Tibial nerve (tissue), 4 donors: ENCODE measurements at regions not wholly inside any gene's neighbourhood (a gene's known extent, or its start where the extent isn't known, plus 50 kb on each side); places are given as distances from the start of the nearest gene placed in this dataset.

Experiments used
- EP300 ChIP-seq, 2 donors: sonication (generic); formaldehyde crosslinking; IDR thresholded peaks; one replicate each; pipeline ENCODE4 v1.6.1; 2017; ENCODE audit warnings: antibody characterized with exemption in 2 of 2, mild to moderate bottlenecking in 1 of 2
- POLR2A ChIP-seq, 2 donors: fragments of 450-650 bp; IDR thresholded peaks; one replicate each; pipeline ENCODE4 v1.6.1; 2017; ENCODE audit warnings: antibody characterized with exemption in 2 of 2, mild to moderate bottlenecking in 2 of 2, moderate library complexity in 2 of 2
- TF ChIP-seq, protein P1 (sequence below), 5 experiments: fragments of 200-600 bp in 3 of 5; fragments of 450-650 bp in 2 of 5; sonication (generic) in 3 of 5; IDR thresholded peaks; one replicate each; pipeline ENCODE4 v1.5.1; 2016 to 2019; ENCODE audit warnings: antibody characterized with exemption in 5 of 5, mild to moderate bottlenecking in 3 of 5, moderate library complexity in 2 of 5

DNA sequence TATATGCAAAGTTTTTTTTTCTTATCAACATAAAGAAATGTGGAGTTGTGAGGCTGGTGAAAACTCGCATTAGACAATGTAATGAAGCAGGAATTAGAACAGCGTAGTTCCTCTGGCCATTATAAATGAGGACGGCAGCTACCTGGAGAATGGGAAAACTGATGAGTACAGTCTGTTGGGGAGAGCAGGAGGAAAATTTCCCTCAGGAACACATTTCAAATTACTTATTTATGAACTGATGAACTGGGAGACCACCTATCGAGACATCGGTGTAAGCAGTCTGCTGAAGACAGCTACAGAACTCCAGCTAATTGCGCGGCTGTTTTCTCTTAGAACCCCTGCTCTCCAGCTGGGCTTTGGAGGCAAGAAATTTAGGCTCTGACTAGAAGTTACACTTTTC, 343.9 kb upstream of the CLINT1 start:
- TF ChIP-seq, protein P1, sequence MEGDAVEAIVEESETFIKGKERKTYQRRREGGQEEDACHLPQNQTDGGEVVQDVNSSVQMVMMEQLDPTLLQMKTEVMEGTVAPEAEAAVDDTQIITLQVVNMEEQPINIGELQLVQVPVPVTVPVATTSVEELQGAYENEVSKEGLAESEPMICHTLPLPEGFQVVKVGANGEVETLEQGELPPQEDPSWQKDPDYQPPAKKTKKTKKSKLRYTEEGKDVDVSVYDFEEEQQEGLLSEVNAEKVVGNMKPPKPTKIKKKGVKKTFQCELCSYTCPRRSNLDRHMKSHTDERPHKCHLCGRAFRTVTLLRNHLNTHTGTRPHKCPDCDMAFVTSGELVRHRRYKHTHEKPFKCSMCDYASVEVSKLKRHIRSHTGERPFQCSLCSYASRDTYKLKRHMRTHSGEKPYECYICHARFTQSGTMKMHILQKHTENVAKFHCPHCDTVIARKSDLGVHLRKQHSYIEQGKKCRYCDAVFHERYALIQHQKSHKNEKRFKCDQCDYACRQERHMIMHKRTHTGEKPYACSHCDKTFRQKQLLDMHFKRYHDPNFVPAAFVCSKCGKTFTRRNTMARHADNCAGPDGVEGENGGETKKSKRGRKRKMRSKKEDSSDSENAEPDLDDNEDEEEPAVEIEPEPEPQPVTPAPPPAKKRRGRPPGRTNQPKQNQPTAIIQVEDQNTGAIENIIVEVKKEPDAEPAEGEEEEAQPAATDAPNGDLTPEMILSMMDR (IDR thresholded peaks at IDR 0.05) = no peak
- TF ChIP-seq POLR2A (IDR thresholded peaks at IDR 0.05) (no peak), EP300 (IDR thresholded peaks at IDR 0.05) (no peak)
